ENCODE measurements at regions not wholly inside any gene's neighbourhood (a gene's known extent, or its start where the extent isn't known, plus 50 kb on each side); places are given as distances from the start of the nearest gene placed in this dataset.

DNA sequence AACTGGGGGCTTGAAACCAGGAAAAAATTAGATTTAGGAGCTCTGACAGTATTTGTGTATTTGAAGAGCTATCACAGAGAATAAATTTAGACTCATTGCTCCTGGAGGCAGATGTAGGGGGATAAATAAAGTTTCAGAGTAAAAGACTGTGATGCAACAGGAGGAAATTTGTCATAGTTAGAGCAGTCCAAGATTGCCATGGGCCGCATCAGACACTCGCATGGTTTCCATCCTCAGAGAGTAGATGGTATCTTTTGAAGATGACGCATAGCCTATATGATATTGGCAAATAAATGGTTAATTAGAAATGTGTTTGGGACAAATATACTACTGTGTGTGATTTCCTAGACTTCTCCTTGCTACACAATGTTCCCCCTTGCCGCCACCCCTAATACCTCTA is 170.5 kb downstream of the FTCDNL1 start:
- no peaks in the 10 kb centered on the region for H3K4me1 Mint-ChIP-seq
- POLR2A ChIA-PET: no interaction called here
- H3K4me3 Mint-ChIP-seq: no peak overlapping the region
- no peak overlapping the region for H3K27ac Mint-ChIP-seq
- no peak for DNase-seq
- CTCF ChIA-PET: interaction anchor here (1.4 kb wide), 1 partner anchor 59 kb away, joined by 5 read pairs; no protein-coding TSS in a partner anchor
- H3K36me3 Mint-ChIP-seq (ENCODE audit: low read depth): no peaks in the 10 kb centered on the region
- peaks cover 8% of the 10 kb centered on the region for H3K27me3 Mint-ChIP-seq
- no peaks in the 10 kb centered on the region for H3K9me3 Mint-ChIP-seq

DNA sequence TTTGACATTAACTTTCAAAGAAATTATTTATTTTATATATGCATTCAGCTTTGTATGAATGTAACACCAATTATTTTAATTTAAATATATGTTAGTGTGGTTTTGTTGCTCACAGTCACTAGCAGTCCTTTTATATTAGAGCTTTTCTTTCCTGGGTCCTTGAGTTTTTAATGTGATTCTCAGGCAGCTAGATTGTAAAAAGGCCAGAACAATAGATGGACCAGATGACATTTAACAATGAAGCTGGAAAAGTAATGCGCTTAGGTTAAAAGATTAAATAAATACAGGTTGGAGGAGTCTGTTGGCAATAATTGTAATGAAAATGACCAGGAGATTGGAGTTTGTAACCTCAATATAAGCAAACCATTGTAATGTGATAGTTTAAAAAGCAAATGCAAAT is 171.1 kb downstream of the FTCDNL1 start:
- Mint-ChIP-seq H3K36me3 (ENCODE audit: low read depth) (no peaks in the 10 kb centered on the region), H3K27me3 (peaks cover 8% of the 10 kb centered on the region), H3K4me1 (no peaks in the 10 kb centered on the region), H3K9me3 (no peaks in the 10 kb centered on the region), H3K27ac (no peak overlapping the region), H3K4me3 (no peak overlapping the region)
- ChIA-PET POLR2A (no interaction called here), CTCF (interaction anchor here (1.4 kb wide), 1 partner anchor 60 kb away, joined by 5 read pairs; no protein-coding TSS in a partner anchor)
- no peak for DNase-seq

DNA sequence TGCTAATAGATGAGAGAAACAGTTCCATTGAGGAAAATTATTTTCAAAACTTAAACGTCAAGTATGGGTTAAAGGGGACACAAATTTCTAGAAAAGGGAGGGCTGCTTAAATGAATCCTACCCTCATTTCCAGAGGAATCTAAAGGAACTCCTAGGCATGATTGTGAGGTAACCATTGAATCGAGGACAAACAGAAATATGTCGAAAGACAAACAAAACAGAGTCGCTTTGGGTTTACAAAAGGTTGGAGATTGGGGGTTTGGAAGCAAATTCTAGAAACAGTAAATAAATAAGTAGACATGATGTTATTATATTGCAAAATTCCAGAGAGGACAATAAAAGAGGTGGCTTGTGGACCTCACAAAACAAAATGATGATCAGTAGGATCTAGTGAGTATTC is 173.1 kb downstream of the FTCDNL1 start:
- Mint-ChIP-seq H3K4me1 (no peaks in the 10 kb centered on the region), H3K4me3 (no peak overlapping the region), H3K36me3 (ENCODE audit: low read depth) (no peaks in the 10 kb centered on the region), H3K27ac (no peak overlapping the region), H3K9me3 (no peaks in the 10 kb centered on the region), H3K27me3 (peaks cover 11% of the 10 kb centered on the region)
- no peak for DNase-seq
- ChIA-PET POLR2A (no interaction called here), CTCF (no interaction called here)

- no peak for DNase-seq
- H3K4me1 Mint-ChIP-seq: no peaks in the 10 kb centered on the region
- POLR2A ChIA-PET: interaction anchor here (1.1 kb wide), 1 partner anchor 33 kb away, joined by 3 read pairs; no protein-coding TSS in a partner anchor
- no peak overlapping the region for H3K27ac Mint-ChIP-seq
- H3K27me3 Mint-ChIP-seq: peaks cover 5% of the 10 kb centered on the region
- H3K4me3 Mint-ChIP-seq: no peak overlapping the region
- CTCF ChIA-PET: no interaction called here
- no peaks in the 10 kb centered on the region for H3K9me3 Mint-ChIP-seq
- no peaks in the 10 kb centered on the region for H3K36me3 Mint-ChIP-seq (ENCODE audit: low read depth)
These were observed 182.3 kb downstream of the FTCDNL1 start for GRCh38 chr2:199668645-199669044.

DNA sequence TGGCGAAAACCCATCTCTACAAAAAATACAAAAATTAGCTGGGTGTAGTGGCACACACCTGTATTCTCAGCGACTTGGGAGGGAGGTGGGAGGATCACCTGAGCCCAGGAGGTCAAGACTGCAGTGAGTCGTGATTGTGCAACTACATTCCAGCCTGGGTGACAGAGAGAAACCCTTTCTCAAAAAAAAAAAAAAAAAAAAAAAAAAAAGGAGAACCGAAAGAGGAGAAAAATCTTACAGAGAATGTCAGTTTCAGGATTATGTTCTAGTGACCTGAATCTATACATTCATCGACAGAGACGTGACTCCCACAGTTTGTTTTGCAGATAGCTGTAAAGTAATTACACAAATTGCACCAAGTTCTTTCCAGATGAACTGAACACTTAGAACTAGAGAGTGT is 187.8 kb downstream of the FTCDNL1 start:
- Mint-ChIP-seq H3K36me3 (ENCODE audit: low read depth) (no peaks in the 10 kb centered on the region), H3K4me1 (no peaks in the 10 kb centered on the region), H3K27ac (no peak overlapping the region), H3K9me3 (no peaks in the 10 kb centered on the region), H3K4me3 (no peak overlapping the region), H3K27me3 (peaks cover 16% of the 10 kb centered on the region)
- no peak for DNase-seq
- CTCF ChIA-PET: no interaction called here
- POLR2A ChIA-PET: no interaction called here

DNA sequence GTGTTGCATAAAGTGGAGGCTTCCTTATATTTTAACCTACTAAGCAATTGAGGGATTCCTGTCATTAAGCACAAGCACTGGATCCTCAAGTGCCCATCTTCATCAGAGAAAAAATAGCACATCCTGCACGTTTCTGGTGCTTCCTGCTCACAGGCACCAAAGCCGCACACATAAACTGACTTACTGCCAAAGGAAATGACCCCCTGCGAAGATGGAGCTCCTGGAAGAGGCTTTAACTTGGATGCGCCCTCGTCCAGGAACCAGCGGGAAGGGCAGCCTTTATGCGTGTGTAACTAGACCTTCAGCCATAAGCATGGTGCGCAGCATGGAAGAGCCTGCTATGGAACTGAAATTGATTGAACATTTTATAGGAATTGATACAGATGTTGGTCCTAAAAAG is 188.7 kb downstream of the FTCDNL1 start:
- H3K27ac Mint-ChIP-seq: no peak overlapping the region
- ChIA-PET POLR2A (no interaction called here), CTCF (no interaction called here)
- no peaks in the 10 kb centered on the region for H3K9me3 Mint-ChIP-seq
- H3K4me1 Mint-ChIP-seq: no peaks in the 10 kb centered on the region
- peaks cover 24% of the 10 kb centered on the region for H3K27me3 Mint-ChIP-seq
- no peak overlapping the region for H3K4me3 Mint-ChIP-seq
- H3K36me3 Mint-ChIP-seq (ENCODE audit: low read depth): no peaks in the 10 kb centered on the region
- DNase-seq: no peak

GRCh38 chr2:199660167-199660566 is 190.8 kb downstream of the FTCDNL1 start:
- Mint-ChIP-seq H3K4me1 (no peaks in the 10 kb centered on the region), H3K27me3 (peaks cover 29% of the 10 kb centered on the region), H3K4me3 (no peak overlapping the region), H3K36me3 (ENCODE audit: low read depth) (no peaks in the 10 kb centered on the region), H3K9me3 (no peaks in the 10 kb centered on the region), H3K27ac (no peak overlapping the region)
- ChIA-PET CTCF (interaction anchor here (0.6 kb wide), 1 partner anchor 1934 kb away, joined by 5 read pairs; no protein-coding TSS in a partner anchor), POLR2A (no interaction called here)
- DNase-seq: no peak

DNA sequence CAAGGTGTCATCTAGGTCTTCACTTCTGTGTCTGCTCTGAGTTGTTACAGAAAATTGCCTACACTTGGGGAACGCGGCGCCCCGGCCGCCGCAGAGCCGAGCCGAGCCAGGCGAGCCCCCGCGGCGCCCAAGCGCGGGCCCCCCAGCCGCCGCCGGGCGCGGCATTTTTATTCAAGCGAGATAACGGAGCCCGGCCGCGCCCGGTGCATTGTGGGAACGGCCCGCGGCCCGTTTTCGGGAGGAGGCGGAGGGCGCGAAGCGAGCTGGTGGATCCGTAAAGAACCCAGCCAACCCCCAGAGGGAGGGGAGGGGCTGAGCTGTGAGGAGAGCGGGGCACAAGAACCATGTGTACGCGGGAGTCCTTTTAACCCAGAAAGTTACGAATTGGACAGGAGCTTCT is 191.8 kb downstream of the FTCDNL1 start:
- CTCF ChIA-PET: no interaction called here
- H3K27ac Mint-ChIP-seq: no peak overlapping the region
- no peaks in the 10 kb centered on the region for H3K4me1 Mint-ChIP-seq
- POLR2A ChIA-PET: no interaction called here
- H3K36me3 Mint-ChIP-seq (ENCODE audit: low read depth): no peaks in the 10 kb centered on the region
- DNase-seq: no peak
- no peak overlapping the region for H3K4me3 Mint-ChIP-seq
- peaks cover 26% of the 10 kb centered on the region for H3K27me3 Mint-ChIP-seq
- H3K9me3 Mint-ChIP-seq: no peaks in the 10 kb centered on the region

GRCh38 chr2:199646439-199646838 is 188.7 kb upstream of the SATB2 start:
- Mint-ChIP-seq H3K27me3 (no peaks in the 10 kb centered on the region), H3K9me3 (no peaks in the 10 kb centered on the region), H3K4me3 (no peak overlapping the region), H3K36me3 (ENCODE audit: low read depth) (no peaks in the 10 kb centered on the region), H3K4me1 (no peaks in the 10 kb centered on the region), H3K27ac (no peak overlapping the region)
- DNase-seq: no peak
- CTCF ChIA-PET: no interaction called here
- POLR2A ChIA-PET: no interaction called here

- no peak for DNase-seq
These were observed 173.4 kb upstream of the SATB2 start for GRCh38 chr2:199631129-199631528.

GRCh38 chr2:199629301-199629700 is 171.6 kb upstream of the SATB2 start:
- Mint-ChIP-seq H3K27ac (no peak overlapping the region), H3K36me3 (ENCODE audit: low read depth) (no peaks in the 10 kb centered on the region), H3K4me1 (no peaks in the 10 kb centered on the region), H3K27me3 (peaks cover 3% of the 10 kb centered on the region), H3K4me3 (no peak overlapping the region), H3K9me3 (no peaks in the 10 kb centered on the region)
- POLR2A ChIA-PET: no interaction called here
- DNase-seq: no peak
- CTCF ChIA-PET: no interaction called here

More at GRCh38 chr2:199631129-199631528, 173.4 kb upstream of the SATB2 start:
- peaks cover 5% of the 10 kb centered on the region for H3K27me3 Mint-ChIP-seq
- H3K4me1 Mint-ChIP-seq: no peaks in the 10 kb centered on the region
- H3K27ac Mint-ChIP-seq: no peak overlapping the region
- no peak overlapping the region for H3K4me3 Mint-ChIP-seq
- POLR2A ChIA-PET: no interaction called here
- no peaks in the 10 kb centered on the region for H3K36me3 Mint-ChIP-seq (ENCODE audit: low read depth)
- CTCF ChIA-PET: no interaction called here
- no peaks in the 10 kb centered on the region for H3K9me3 Mint-ChIP-seq

DNA sequence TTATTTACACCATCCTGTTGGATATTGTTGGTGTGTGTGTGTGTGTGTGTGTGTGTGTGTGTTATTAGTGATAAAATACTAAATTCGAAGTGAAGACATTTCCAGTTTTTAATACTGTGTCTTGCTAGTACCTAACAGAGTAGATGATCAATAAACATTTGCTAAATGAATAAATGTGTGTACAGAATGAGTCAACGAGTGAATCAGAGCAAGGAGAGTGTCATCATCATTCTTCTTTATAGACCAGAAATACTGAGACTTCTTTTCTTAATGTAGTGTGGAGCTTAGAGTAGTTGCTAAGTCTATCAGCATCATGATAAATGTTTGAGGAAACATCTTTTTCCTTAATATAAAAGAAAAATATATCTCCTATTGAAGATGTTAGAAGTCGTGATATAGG is 169.7 kb upstream of the SATB2 start:
- ChIA-PET CTCF (no interaction called here), POLR2A (no interaction called here)
- no peak for DNase-seq
- Mint-ChIP-seq H3K9me3 (no peaks in the 10 kb centered on the region), H3K36me3 (ENCODE audit: low read depth) (no peaks in the 10 kb centered on the region), H3K4me3 (no peak overlapping the region), H3K27me3 (peaks cover 3% of the 10 kb centered on the region), H3K4me1 (no peaks in the 10 kb centered on the region), H3K27ac (no peak overlapping the region)

- no peak overlapping the region for H3K4me3 Mint-ChIP-seq
- CTCF ChIA-PET: no interaction called here
These were observed 167.2 kb upstream of the SATB2 start for GRCh38 chr2:199624958-199625357.

GRCh38 chr2:199612509-199613130 is 154.9 kb upstream of the SATB2 start:
- no peak overlapping the region for H3K4me3 Mint-ChIP-seq
- no peaks in the 10 kb centered on the region for H3K9me3 Mint-ChIP-seq
- no peaks in the 10 kb centered on the region for H3K27me3 Mint-ChIP-seq
- no peaks in the 10 kb centered on the region for H3K4me1 Mint-ChIP-seq
- no peak for DNase-seq
- ChIA-PET CTCF (no interaction called here), POLR2A (no interaction called here)
- H3K36me3 Mint-ChIP-seq (ENCODE audit: low read depth): no peaks in the 10 kb centered on the region
- H3K27ac Mint-ChIP-seq: no peak overlapping the region

More at GRCh38 chr2:199624958-199625357, 167.2 kb upstream of the SATB2 start:
- DNase-seq: no peak
- POLR2A ChIA-PET: no interaction called here
- Mint-ChIP-seq H3K4me1 (no peaks in the 10 kb centered on the region), H3K9me3 (no peaks in the 10 kb centered on the region), H3K36me3 (ENCODE audit: low read depth) (no peaks in the 10 kb centered on the region), H3K27me3 (peaks cover 1% of the 10 kb centered on the region), H3K27ac (no peak overlapping the region)

Data from activated CD4-positive, alpha-beta memory T cell treated with anti-CD3 and anti-CD28 coated beads, Interleukin-2, amount 10 ng/mL, durations not matched to agents 7 days and 5 days (primary cell).